ENCODE measurements at regions not wholly inside any gene's neighbourhood (a gene's known extent, or its start where the extent isn't known, plus 50 kb on each side); places are given as distances from the start of the nearest gene placed in this dataset.

DNA sequence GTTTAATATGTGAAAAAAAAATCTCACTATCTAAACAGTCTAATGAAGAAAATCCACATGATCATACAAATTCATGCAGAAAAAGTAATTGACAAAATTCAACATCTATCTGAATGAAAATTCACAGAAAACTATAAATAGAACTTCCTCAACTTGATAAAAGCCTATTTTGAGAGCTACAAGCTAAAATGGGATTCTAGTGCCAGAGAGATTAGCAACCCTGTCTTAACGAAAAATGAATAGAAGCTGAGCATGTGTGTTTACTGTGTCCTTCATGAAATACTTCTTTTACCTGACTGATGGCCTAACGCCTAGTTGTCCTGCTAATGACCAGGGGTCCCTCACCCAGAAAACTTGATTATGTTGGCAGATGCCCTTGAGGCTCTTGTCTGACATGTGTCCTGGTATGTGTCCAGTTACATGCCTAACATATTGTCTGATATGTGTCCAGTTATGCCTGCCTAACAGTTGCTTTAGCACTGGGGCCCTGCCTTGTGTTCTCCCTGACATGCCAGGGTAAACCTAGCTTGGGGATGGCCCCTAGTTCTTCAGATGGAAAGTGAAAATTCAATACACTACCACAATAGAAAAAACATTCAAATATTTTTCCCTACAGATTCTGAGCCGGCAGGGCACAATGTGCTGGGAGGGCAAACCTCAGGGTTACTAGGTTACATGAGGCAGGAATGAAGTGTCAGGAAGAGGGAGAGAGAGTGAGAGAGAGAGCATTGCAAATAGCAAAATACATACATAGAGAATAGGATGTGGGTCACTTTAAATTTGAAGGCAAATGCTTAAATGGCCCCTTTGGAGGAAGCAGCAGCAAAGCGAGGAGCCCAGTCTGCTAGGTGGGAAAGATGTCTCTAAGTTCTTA is 834.0 kb downstream of the CDH11 start:
- H3K27me3 ChIP-seq (ENCODE audit: control insufficient read depth, insufficient read depth, low read length) = no peaks in the 10 kb centered on the region
- no peaks in the 10 kb centered on the region for H3K4me1 Mint-ChIP-seq
- DNase-seq (no peak), ATAC-seq (no peak)
- 82% methylated on average over 4 of the region's 4 CpGs for WGBS (ENCODE audit: insufficient coverage)
- H3K27ac ChIP-seq (ENCODE audit: low read length) = no peak overlapping the region
- H3K27me3 Mint-ChIP-seq (ENCODE audit: low read depth in 2 of 2) = no peaks in the 10 kb centered on the region
- intact Hi-C loops (cut with micrococcal nuclease) = no loop called here
- no peak overlapping the region for H3K4me3 ChIP-seq (ENCODE audit: low read length)
- H3K27ac Mint-ChIP-seq = no peak overlapping the region
- H3K4me1 ChIP-seq (ENCODE audit: control insufficient read depth, insufficient read depth, low read length) = no peaks in the 10 kb centered on the region
- no peaks in the 10 kb centered on the region for H3K36me3 ChIP-seq (ENCODE audit: control insufficient read depth, insufficient read depth, low read length)
- no peaks in the 10 kb centered on the region for H3K36me3 Mint-ChIP-seq
- TF ChIP-seq, protein P1, sequence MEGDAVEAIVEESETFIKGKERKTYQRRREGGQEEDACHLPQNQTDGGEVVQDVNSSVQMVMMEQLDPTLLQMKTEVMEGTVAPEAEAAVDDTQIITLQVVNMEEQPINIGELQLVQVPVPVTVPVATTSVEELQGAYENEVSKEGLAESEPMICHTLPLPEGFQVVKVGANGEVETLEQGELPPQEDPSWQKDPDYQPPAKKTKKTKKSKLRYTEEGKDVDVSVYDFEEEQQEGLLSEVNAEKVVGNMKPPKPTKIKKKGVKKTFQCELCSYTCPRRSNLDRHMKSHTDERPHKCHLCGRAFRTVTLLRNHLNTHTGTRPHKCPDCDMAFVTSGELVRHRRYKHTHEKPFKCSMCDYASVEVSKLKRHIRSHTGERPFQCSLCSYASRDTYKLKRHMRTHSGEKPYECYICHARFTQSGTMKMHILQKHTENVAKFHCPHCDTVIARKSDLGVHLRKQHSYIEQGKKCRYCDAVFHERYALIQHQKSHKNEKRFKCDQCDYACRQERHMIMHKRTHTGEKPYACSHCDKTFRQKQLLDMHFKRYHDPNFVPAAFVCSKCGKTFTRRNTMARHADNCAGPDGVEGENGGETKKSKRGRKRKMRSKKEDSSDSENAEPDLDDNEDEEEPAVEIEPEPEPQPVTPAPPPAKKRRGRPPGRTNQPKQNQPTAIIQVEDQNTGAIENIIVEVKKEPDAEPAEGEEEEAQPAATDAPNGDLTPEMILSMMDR (IDR thresholded peaks at IDR 0.05) = no peak
- no peak overlapping the region for H3K4me3 Mint-ChIP-seq
- H3K9me3 ChIP-seq (ENCODE audit: control insufficient read depth, insufficient read depth, low read length) = peaks cover 3% of the 10 kb centered on the region
- H3K9me3 Mint-ChIP-seq = peaks cover 6 to 9% of the 10 kb centered on the region in 2 donors

DNA sequence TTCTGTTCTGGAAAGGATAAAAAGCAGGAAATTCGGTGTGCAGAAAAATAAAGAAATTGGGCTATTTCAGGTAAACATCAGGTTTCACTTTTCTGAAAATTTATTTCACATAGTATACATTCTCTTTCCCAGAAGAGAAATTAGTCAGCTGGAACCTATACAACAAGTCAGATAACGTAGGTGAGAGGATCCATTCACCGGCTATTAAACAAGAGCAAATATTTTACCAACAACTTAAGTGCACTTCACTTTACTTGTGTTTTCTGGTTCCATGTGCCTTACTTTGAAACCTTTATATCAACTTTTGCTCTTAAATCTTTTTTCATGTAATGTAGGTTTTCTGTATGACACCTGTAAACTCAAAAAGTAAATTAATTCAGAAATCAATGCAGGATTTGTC is 839.7 kb downstream of the CDH11 start:
- Histone ChIP-seq H3K4me3 (ENCODE audit: low read length) (no peak overlapping the region), H3K36me3 (ENCODE audit: control insufficient read depth, insufficient read depth, low read length) (no peaks in the 10 kb centered on the region), H3K27me3 (ENCODE audit: control insufficient read depth, insufficient read depth, low read length) (no peaks in the 10 kb centered on the region), H3K9me3 (ENCODE audit: control insufficient read depth, insufficient read depth, low read length) (peaks cover 2% of the 10 kb centered on the region), H3K27ac (ENCODE audit: low read length) (no peak overlapping the region), H3K4me1 (ENCODE audit: control insufficient read depth, insufficient read depth, low read length) (no peaks in the 10 kb centered on the region)
- no peak overlapping the region for H3K4me3 Mint-ChIP-seq
- WGBS (ENCODE audit: insufficient coverage) = 93% methylated on average over 2 of the region's 3 CpGs
- no peaks in the 10 kb centered on the region for H3K27me3 Mint-ChIP-seq (ENCODE audit: low read depth in 2 of 2)
- TF ChIP-seq, protein P1 (IDR thresholded peaks at IDR 0.05) = no peak
- H3K9me3 Mint-ChIP-seq = peaks cover 13 to 14% of the 10 kb centered on the region in 2 donors
- intact Hi-C loops (cut with micrococcal nuclease) = no loop called here
- no peak overlapping the region for H3K27ac Mint-ChIP-seq
- H3K36me3 Mint-ChIP-seq = peaks cover 7% of the 10 kb centered on the region
- ATAC-seq (no peak), DNase-seq (no peak)
- H3K4me1 Mint-ChIP-seq = no peaks in the 10 kb centered on the region

DNA sequence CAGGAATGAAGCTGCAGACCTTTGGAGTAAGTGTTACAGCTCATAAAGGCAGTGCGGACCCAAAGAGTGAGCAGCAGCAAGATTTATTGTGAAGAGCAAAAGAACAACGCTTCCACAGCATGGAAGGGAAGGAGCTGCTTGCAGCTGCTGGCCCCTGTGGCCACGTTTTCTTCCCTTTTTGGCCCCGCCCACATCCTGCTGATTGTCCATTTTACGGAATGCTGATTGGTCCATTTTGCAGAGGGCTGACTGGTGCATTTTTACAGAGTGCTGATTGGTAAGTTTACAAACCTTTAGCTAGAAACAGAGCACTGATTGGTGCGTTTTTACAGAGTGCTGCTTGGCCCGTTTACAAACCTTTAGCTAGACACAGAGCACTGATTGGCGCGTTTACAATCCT is 841.5 kb downstream of the CDH11 start:
- H3K4me3 ChIP-seq (ENCODE audit: low read length) = no peak overlapping the region
- H3K27ac Mint-ChIP-seq = no peak overlapping the region
- H3K4me1 Mint-ChIP-seq = no peaks in the 10 kb centered on the region
- no peak overlapping the region for H3K27ac ChIP-seq (ENCODE audit: low read length)
- H3K36me3 Mint-ChIP-seq = peaks cover 7% of the 10 kb centered on the region
- no peaks in the 10 kb centered on the region for H3K36me3 ChIP-seq (ENCODE audit: control insufficient read depth, insufficient read depth, low read length)
- H3K27me3 ChIP-seq (ENCODE audit: control insufficient read depth, insufficient read depth, low read length) = no peaks in the 10 kb centered on the region
- no peak for ATAC-seq
- H3K9me3 Mint-ChIP-seq = peaks cover 13 to 14% of the 10 kb centered on the region in 2 donors
- H3K4me3 Mint-ChIP-seq = no peak overlapping the region
- no peaks in the 10 kb centered on the region for H3K27me3 Mint-ChIP-seq (ENCODE audit: low read depth in 2 of 2)
- WGBS (ENCODE audit: insufficient coverage) = 70% methylated on average over 9 of the region's 9 CpGs
- DNase-seq = no peak
- TF ChIP-seq, protein P1 (IDR thresholded peaks at IDR 0.05) = no peak
- intact Hi-C loops (cut with micrococcal nuclease) = no loop called here
- no peaks in the 10 kb centered on the region for H3K4me1 ChIP-seq (ENCODE audit: control insufficient read depth, insufficient read depth, low read length)
- no peaks in the 10 kb centered on the region for H3K9me3 ChIP-seq (ENCODE audit: control insufficient read depth, insufficient read depth, low read length)

DNA sequence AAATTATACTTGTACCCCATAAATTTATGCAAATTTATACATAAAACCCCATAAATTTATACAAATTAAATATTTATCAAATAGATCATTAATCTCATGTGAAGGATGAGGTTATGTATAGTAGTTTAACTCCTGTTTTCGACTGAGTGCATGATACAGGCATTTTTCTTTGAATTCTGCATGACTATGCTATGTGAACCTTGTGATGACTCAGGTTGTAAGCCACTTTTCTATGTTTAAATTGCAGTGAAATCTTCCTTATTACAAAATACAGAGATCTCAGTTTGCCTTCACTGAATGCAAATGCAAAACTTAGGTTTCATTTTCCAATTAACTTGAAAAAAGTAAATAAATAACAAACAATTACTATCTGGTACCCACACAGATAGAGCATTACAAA is 843.7 kb downstream of the CDH11 start:
- no peak overlapping the region for H3K27ac ChIP-seq (ENCODE audit: low read length)
- ATAC-seq = no peak
- TF ChIP-seq, protein P1 (IDR thresholded peaks at IDR 0.05) = no peak
- Mint-ChIP-seq H3K27me3 (ENCODE audit: low read depth in 2 of 2) (no peaks in the 10 kb centered on the region), H3K36me3 (peaks cover 7% of the 10 kb centered on the region), H3K9me3 (peaks cover 11 to 14% of the 10 kb centered on the region in 2 donors), H3K27ac (no peak overlapping the region), H3K4me3 (no peak overlapping the region), H3K4me1 (no peaks in the 10 kb centered on the region)
- H3K4me1 ChIP-seq (ENCODE audit: control insufficient read depth, insufficient read depth, low read length) = no peaks in the 10 kb centered on the region
- H3K4me3 ChIP-seq (ENCODE audit: low read length) = no peak overlapping the region
- intact Hi-C loops (cut with micrococcal nuclease) = no loop called here
- H3K36me3 ChIP-seq (ENCODE audit: control insufficient read depth, insufficient read depth, low read length) = no peaks in the 10 kb centered on the region
- H3K9me3 ChIP-seq (ENCODE audit: control insufficient read depth, insufficient read depth, low read length) = no peaks in the 10 kb centered on the region
- no peak for DNase-seq
- WGBS (ENCODE audit: insufficient coverage) = 67% methylated on average over 1 of the region's 1 CpG
- H3K27me3 ChIP-seq (ENCODE audit: control insufficient read depth, insufficient read depth, low read length) = no peaks in the 10 kb centered on the region

All from natural killer cell (primary cell).